DMS53 treated with DMSO at 0.1 percent for 48 hours (cell line): ENCODE measurements at regions not wholly inside any gene's neighbourhood (a gene's known extent, or its start where the extent isn't known, plus 50 kb on each side); places are given as distances from the start of the nearest gene placed in this dataset.
A peak's percentile ranks its signal among the peaks of the same experiment; 100 is the strongest.

Experiments used
- DNase-seq: peaks from one replicate; lab custom pipeline; 2025; ENCODE audit not compliant: unreplicated experiment; lab: John Stamatoyannopoulos, UW

GRCh38 chr20:60125513-60125912 is 167.3 kb downstream of the CDH26 start:
- DNase-seq = no peak

GRCh38 chr20:60126975-60127374 is 168.8 kb downstream of the CDH26 start:
- DNase-seq = no peak

- no peak for DNase-seq
Measured at GRCh38 chr20:60131375-60131774, 173.2 kb downstream of the CDH26 start.

DNA sequence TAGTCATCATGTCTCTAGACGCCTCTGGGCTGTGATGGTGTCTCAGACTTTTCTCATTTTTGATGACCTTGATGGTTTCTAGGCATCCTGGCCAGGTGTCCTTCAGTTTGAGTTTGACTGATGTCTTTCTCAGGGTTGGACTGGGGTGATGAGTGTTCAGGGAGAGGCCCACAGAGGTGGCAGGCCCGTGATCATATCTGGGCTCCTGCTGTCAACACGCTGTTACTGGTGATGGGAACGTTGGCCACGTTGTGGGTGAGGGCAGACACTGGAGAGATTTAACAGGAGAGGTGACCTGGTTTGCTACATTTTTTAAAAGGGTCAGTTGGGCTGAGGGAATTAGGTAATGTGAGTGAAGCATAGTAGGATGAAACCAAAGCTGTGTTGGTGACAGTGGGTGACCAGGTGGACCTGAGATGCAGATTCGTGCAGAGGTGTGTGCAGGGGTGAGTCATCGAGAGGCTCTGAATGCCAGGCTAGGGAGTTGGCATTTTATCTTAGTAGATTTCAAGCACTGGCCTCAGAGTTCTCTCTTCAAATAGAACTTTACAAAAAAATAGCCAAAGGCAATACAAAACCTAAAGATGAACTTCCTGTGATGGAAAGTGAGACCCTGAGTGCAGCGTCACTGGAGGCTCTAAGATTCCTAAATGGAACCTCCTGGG is 174.1 kb downstream of the CDH26 start:
- no peak for DNase-seq

GRCh38 chr20:60132827-60133670 is 174.8 kb downstream of the CDH26 start:
- DNase-seq = no peak

- no peak for DNase-seq
Measured at GRCh38 chr20:60135276-60135675, 177.1 kb downstream of the CDH26 start.

GRCh38 chr20:60136645-60137401 is 178.6 kb downstream of the CDH26 start:
- DNase-seq = no peak

DNA sequence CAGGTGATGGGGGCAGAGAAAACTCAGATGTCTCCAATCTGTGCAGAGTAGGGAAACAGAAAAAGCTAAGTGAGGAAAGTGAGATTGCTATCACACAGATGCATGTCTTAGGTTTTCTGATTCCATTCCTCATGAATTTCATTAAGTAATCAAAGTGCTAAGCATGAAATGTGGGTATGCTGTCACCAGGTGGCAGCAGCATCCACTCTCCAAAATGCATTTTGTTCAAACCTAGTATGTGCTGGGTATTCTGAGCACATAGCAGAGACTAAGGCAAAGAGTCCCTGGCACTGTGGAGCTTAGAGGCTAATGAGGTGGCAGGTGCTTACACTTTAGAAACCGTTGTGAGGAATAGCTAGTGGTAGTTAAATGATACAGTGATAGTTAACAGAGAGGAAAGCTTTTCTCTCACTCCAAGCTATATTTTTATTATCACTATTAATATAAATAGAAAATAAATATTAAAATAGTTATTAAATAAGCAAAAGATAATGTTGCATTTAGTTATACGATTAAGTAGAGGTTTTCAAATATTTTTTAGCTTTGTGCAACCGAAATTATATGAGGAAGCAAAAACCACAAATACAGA is 179.5 kb downstream of the CDH26 start:
- DNase-seq = peak; percentile 14

DNA sequence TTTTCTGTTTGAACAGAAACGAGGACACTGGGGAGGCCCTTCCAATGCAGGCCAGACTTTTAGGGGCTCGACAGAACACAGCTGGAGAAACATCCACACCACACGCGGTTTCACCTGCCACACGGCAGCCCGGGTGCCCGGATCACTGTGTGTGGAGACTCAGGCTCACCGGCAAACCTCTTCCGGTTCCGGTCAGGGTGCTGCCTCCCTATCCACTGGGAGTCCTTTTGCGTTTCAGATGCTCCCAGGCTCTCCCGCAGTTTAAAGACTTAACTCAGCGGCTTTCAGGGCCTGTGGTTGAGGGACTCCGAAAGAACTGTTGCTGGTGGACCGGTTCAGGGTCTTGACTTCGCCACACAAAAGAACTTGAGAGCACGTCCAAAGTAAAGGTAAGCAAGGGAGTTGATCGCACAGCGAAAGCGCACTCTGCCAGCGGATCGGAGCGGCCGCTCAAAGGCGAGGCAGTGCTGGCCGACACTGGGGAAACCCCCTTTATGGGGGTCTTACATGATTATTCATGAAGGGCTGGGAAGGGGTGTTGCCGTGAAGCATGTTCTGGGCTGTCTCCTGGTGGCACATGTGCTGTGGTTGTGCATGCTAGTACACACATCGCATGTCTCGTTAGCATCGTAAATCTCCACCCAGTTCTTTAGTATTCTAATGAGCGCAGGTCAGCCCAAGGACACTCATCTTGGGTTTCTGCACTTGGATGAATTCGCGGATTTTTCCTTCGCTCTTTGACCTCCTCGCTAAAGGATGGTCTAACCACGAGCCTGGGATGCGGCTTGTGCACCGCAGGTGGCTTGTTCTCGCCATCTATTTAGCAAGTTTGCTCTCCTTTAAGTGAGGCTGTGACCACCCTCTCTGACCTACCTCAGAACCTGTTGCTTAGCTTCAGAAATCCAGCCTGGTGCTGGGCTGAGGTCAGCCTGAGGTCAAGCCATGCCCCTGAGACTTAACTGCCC is 180.3 kb downstream of the CDH26 start:
- no peak for DNase-seq

GRCh38 chr20:60139663-60140446 is 181.6 kb downstream of the CDH26 start:
- no peak for DNase-seq

GRCh38 chr20:60142587-60142986 is 184.4 kb downstream of the CDH26 start:
- no peak for DNase-seq

GRCh38 chr20:60143261-60143842 is 185.1 kb downstream of the CDH26 start:
- no peak for DNase-seq

- DNase-seq = no peak
Measured at GRCh38 chr20:60144404-60144803, 186.2 kb downstream of the CDH26 start.

- DNase-seq = no peak
Measured at GRCh38 chr20:60144974-60145527, 186.8 kb downstream of the CDH26 start.

DNA sequence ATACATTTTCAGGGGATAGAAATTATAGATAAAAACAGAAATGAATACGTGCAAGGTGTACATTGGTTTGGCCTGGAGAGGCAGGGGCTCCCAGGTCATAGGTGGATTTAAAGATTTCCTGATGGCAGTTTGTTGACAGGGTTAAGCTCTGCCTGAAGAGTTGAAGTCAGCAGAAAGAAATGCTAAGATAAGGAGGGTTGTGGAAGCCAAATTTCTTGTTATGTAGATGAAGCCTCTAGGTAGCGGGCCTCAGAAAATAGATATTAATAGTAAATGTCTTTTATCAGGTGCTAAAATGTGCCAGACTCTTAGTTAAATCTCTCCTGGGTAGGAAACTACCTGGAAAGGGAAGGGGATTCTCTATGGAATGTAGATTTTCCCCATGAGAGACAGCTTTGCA is 188.8 kb downstream of the CDH26 start:
- DNase-seq = no peak

GRCh38 chr20:60148885-60149284 is 190.7 kb downstream of the CDH26 start:
- no peak for DNase-seq

GRCh38 chr20:60152792-60153191 is 194.6 kb downstream of the CDH26 start:
- no peak for DNase-seq

DNA sequence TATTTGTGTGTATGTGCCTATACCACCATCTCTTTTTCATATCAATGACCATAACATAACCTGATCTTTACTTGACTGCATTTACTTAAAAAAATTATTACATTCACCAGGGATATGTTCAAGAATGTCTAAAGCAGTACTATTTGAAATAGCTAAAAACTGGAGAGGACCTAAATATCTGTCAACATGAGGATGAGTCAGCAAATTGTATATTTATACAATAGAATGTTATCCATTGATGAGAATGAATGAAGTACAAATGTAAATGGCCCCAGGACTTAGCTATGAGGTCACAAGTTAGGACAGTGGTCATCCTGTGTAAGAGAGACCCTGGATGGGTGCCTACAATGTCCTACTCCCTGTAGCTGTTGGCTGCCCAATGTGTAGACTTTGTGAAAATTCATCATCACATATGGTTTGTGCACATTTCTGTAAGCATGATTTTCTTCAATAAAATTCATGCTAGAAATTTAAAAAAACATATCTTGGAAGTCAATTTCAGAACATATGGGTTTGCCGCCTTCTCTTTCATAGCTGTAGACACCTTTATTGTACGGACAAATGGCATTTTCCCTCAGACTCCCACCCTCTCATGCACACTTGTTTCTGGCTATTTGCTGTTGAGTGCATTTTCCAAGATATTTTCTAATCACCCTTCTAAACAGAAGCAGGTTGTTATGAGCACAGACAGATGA is 202.4 kb downstream of the CDH26 start:
- DNase-seq = no peak
